T-helper 1 cell treated with Interleukin-12 subunit alpha and Interleukin-12 subunit beta and Interleukin-4 antibody, amounts not matched to agents 30 μg/mL and 1 μg/mL, for 36 hours (primary cell): ENCODE measurements at regions not wholly inside any gene's neighbourhood (a gene's known extent, or its start where the extent isn't known, plus 50 kb on each side); places are given as distances from the start of the nearest gene placed in this dataset.

Experiments
- H3K27ac Mint-ChIP-seq: one replicate; pipeline ENCODE4 v1.8.0; 2021; ENCODE audit warnings: mild to moderate bottlenecking, mixed read lengths
- H3K27me3 Mint-ChIP-seq: one replicate; pipeline ENCODE4 v1.8.0; 2021; ENCODE audit warnings: low read depth, mixed read lengths
- H3K36me3 Mint-ChIP-seq: one replicate; pipeline ENCODE4 v1.8.0; 2021; ENCODE audit warnings: low read depth, mixed read lengths
- H3K4me1 Mint-ChIP-seq: one replicate; pipeline ENCODE4 v1.8.0; 2021; ENCODE audit warnings: low read depth, mixed read lengths
- H3K4me3 Mint-ChIP-seq: one replicate; pipeline ENCODE4 v1.8.0; 2021; ENCODE audit warnings: mild to moderate bottlenecking, moderate library complexity, mixed read lengths
- H3K9me3 Mint-ChIP-seq: one replicate; pipeline ENCODE4 v1.8.0; 2021; ENCODE audit warnings: mixed read lengths

- Mint-ChIP-seq H3K9me3 (peaks cover 1% of the 10 kb centered on the region), H3K36me3 (no peaks in the 10 kb centered on the region), H3K27me3 (peaks cover 7% of the 10 kb centered on the region), H3K4me3 (no peak overlapping the region), H3K4me1 (peaks cover 6% of the 10 kb centered on the region), H3K27ac (no peak overlapping the region)
Observed at GRCh38 chr2:105974812-105975211, 219.3 kb downstream of the UXS1 start.

- Mint-ChIP-seq H3K27ac (no peak overlapping the region), H3K36me3 (no peaks in the 10 kb centered on the region), H3K4me3 (no peak overlapping the region), H3K4me1 (peaks cover 6% of the 10 kb centered on the region), H3K9me3 (no peaks in the 10 kb centered on the region), H3K27me3 (peaks cover 7% of the 10 kb centered on the region)
Observed at GRCh38 chr2:105972927-105973326, 221.2 kb downstream of the UXS1 start.

GRCh38 chr2:105972246-105972645 lies 221.9 kb downstream of the UXS1 start:
- Mint-ChIP-seq H3K9me3 (no peaks in the 10 kb centered on the region), H3K4me3 (no peak overlapping the region), H3K36me3 (no peaks in the 10 kb centered on the region), H3K27ac (no peak overlapping the region), H3K4me1 (peaks cover 6% of the 10 kb centered on the region), H3K27me3 (peaks cover 7% of the 10 kb centered on the region)

- Mint-ChIP-seq H3K4me1 (no peaks in the 10 kb centered on the region), H3K27me3 (peaks cover 5% of the 10 kb centered on the region), H3K36me3 (no peaks in the 10 kb centered on the region), H3K27ac (no peak overlapping the region), H3K9me3 (no peaks in the 10 kb centered on the region), H3K4me3 (no peak overlapping the region)
Observed at GRCh38 chr2:105969552-105969951, 224.5 kb downstream of the UXS1 start.

GRCh38 chr2:105962221-105962620 lies 217.5 kb downstream of the NCK2 start:
- H3K27ac Mint-ChIP-seq, result no peak overlapping the region
- peaks cover 4% of the 10 kb centered on the region for H3K27me3 Mint-ChIP-seq
- no peak overlapping the region for H3K4me3 Mint-ChIP-seq
- no peaks in the 10 kb centered on the region for H3K4me1 Mint-ChIP-seq
- H3K9me3 Mint-ChIP-seq, result no peaks in the 10 kb centered on the region
- no peaks in the 10 kb centered on the region for H3K36me3 Mint-ChIP-seq

- H3K36me3 Mint-ChIP-seq, result no peaks in the 10 kb centered on the region
- H3K4me1 Mint-ChIP-seq, result no peaks in the 10 kb centered on the region
- H3K27me3 Mint-ChIP-seq, result peaks cover 4% of the 10 kb centered on the region
- H3K4me3 Mint-ChIP-seq, result no peak overlapping the region
- no peak overlapping the region for H3K27ac Mint-ChIP-seq
- no peaks in the 10 kb centered on the region for H3K9me3 Mint-ChIP-seq
Observed at GRCh38 chr2:105961599-105962146, 217.0 kb downstream of the NCK2 start.

- H3K36me3 Mint-ChIP-seq, result no peaks in the 10 kb centered on the region
- peaks cover 4% of the 10 kb centered on the region for H3K27me3 Mint-ChIP-seq
- H3K4me1 Mint-ChIP-seq, result peaks cover 2% of the 10 kb centered on the region
- no peak overlapping the region for H3K27ac Mint-ChIP-seq
- H3K9me3 Mint-ChIP-seq, result no peaks in the 10 kb centered on the region
- no peak overlapping the region for H3K4me3 Mint-ChIP-seq
Observed at GRCh38 chr2:105959357-105959756, 214.6 kb downstream of the NCK2 start.

- Mint-ChIP-seq H3K4me3 (no peak overlapping the region), H3K4me1 (peaks cover 9% of the 10 kb centered on the region), H3K36me3 (no peaks in the 10 kb centered on the region), H3K27ac (no peak overlapping the region), H3K9me3 (no peaks in the 10 kb centered on the region), H3K27me3 (peaks cover 4% of the 10 kb centered on the region)
Observed at GRCh38 chr2:105954891-105955290, 210.2 kb downstream of the NCK2 start.

- H3K4me1 Mint-ChIP-seq, result peaks cover 11% of the 10 kb centered on the region
- no peak overlapping the region for H3K4me3 Mint-ChIP-seq
- H3K27me3 Mint-ChIP-seq, result peaks cover 4% of the 10 kb centered on the region
- no peaks in the 10 kb centered on the region for H3K9me3 Mint-ChIP-seq
- no peak overlapping the region for H3K27ac Mint-ChIP-seq
- no peaks in the 10 kb centered on the region for H3K36me3 Mint-ChIP-seq
Observed at GRCh38 chr2:105953942-105954341, 209.2 kb downstream of the NCK2 start.

- Mint-ChIP-seq H3K4me3 (no peak overlapping the region), H3K4me1 (peaks cover 14% of the 10 kb centered on the region), H3K27me3 (peaks cover 4% of the 10 kb centered on the region), H3K9me3 (no peaks in the 10 kb centered on the region), H3K27ac (no peak overlapping the region), H3K36me3 (no peaks in the 10 kb centered on the region)
Observed at GRCh38 chr2:105952131-105952530, 207.4 kb downstream of the NCK2 start.

GRCh38 chr2:105951384-105951694 lies 206.6 kb downstream of the NCK2 start:
- Mint-ChIP-seq H3K27me3 (peaks cover 4% of the 10 kb centered on the region), H3K4me1 (peaks cover 14% of the 10 kb centered on the region), H3K27ac (no peak overlapping the region), H3K4me3 (no peak overlapping the region), H3K36me3 (no peaks in the 10 kb centered on the region), H3K9me3 (no peaks in the 10 kb centered on the region)

- H3K4me1 Mint-ChIP-seq, result peaks cover 14% of the 10 kb centered on the region
- H3K9me3 Mint-ChIP-seq, result no peaks in the 10 kb centered on the region
- H3K4me3 Mint-ChIP-seq, result no peak overlapping the region
- H3K27me3 Mint-ChIP-seq, result peaks cover 4% of the 10 kb centered on the region
- no peak overlapping the region for H3K27ac Mint-ChIP-seq
- H3K36me3 Mint-ChIP-seq, result no peaks in the 10 kb centered on the region
Observed at GRCh38 chr2:105950521-105951383, 206.0 kb downstream of the NCK2 start.

- Mint-ChIP-seq H3K9me3 (peaks cover 5% of the 10 kb centered on the region), H3K4me3 (no peak overlapping the region), H3K27ac (no peak overlapping the region), H3K27me3 (no peaks in the 10 kb centered on the region), H3K36me3 (peaks cover 4% of the 10 kb centered on the region), H3K4me1 (peaks cover 3% of the 10 kb centered on the region)
Observed at GRCh38 chr2:105943977-105944376, 199.3 kb downstream of the NCK2 start.
